GM18519 (cell line): ENCODE measurements at regions not wholly inside any gene's neighbourhood (a gene's known extent, or its start where the extent isn't known, plus 50 kb on each side); places are given as distances from the start of the nearest gene placed in this dataset.

Experiments used
- ATAC-seq: cut with Tn5 transposase; IDR thresholded peaks from one replicate; pipeline ENCODE4 v1.9.1; 2021; ENCODE audit warnings: mild to moderate bottlenecking, moderate library complexity; ENCODE audit not compliant: unreplicated experiment, low FRiP score

GRCh38 chr4:35643661-35644060 is 600.7 kb downstream of the ARAP2 start:
- no peak for ATAC-seq

GRCh38 chr4:35644591-35644990 is 599.7 kb downstream of the ARAP2 start:
- ATAC-seq, result no peak

- ATAC-seq, result no peak
Measured at GRCh38 chr4:35649011-35649410, 595.3 kb downstream of the ARAP2 start.

GRCh38 chr4:35649778-35650177 is 594.5 kb downstream of the ARAP2 start:
- no peak for ATAC-seq

DNA sequence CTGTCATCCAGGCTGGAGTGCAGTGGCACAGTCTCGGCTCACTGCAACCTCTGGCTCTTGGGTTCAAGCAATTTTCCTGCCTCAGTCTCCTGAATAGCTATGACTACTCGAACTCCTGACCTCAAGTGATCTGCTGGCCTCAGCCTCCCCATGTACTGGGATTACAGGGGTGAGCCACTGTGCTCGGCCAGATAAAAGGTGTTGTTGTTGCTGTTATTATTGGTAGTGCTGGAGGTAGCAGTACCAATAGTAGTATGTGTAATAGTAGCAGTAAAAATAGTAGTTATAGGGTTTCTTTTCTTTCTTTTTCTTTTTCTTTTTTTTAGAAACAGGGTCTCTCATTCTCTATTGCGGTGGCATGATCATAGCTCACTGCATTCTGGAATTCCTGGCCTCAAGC is 592.1 kb downstream of the ARAP2 start:
- no peak for ATAC-seq

DNA sequence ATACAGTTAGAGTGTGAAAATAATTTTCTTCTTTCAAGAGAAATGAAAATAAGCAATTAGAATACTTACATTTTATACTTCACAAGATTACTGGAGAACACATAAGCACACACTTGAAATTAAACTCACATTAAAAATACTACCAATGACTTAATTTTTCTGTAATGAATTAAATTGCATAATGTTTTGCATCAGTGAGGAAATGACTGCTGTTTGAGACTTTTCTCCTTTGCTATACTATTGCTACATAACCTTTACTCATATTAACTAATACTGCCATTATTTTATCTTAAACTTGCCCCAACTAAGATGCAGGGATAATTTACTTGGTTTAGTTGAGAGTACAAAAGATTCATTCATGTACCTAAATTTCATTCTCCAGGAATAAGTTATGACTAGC is 590.9 kb downstream of the ARAP2 start:
- ATAC-seq, result no peak

DNA sequence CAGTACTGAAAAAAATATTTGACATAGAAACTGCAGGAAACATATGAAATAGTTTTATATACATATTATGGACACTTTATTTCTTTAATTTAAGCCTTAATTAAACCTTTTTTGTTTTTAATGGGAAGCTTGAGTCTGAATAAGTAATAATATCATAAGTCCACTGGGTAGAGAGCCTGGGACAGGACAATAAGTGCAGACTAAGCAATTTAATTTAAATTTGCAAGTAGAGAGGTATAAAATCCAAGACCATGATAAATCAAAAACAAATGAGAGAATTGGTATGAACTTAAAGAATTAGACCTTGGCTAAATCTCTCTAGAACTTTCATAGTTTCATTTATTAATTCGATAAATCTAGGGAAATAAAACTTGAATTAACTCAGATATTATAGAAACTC is 571.2 kb downstream of the ARAP2 start:
- ATAC-seq, result no peak

GRCh38 chr4:35684755-35685154 is 559.6 kb downstream of the ARAP2 start:
- ATAC-seq, result no peak

DNA sequence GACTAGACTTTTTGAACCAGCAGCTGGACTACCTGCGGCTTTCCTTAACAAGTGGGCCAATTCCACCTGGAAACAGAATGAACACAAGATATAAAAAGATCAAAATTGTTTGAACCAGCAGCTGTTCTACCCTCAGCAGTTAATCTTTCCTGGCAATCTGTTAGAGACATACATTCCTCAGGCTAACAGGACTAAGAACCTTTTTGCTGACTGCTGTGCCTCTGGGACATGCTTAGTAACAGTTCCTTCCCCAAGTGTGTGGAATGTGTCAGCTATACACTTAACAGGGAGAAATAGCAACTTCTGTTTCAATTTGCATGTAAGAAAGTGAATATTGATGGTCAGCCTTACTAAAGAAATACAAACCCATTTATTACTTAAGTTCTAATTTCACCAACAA is 554.4 kb downstream of the ARAP2 start:
- no peak for ATAC-seq

- ATAC-seq, result no peak
Measured at GRCh38 chr4:35690271-35690670, 554.0 kb downstream of the ARAP2 start.

- ATAC-seq, result no peak
Measured at GRCh38 chr4:35695003-35695402, 549.3 kb downstream of the ARAP2 start.

DNA sequence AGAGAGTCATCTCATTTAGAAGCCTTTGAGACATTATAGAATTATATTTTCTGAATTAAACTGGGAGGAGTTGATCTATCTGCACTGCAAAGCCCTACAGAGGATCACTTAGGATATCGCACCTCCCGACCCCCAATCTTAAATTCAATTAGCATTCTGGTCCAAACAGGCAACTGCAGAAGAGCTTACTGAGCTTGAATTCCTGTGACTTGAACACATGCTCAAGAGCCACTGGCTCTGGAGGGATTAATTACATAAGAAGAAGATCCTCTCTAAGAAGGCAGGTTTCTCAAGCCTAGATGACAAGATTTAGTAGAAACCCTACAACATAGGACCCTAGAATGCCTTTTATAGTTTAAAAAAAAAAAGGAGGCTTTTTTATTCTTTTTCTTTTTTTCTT is 548.9 kb downstream of the ARAP2 start:
- no peak for ATAC-seq

GRCh38 chr4:35697210-35697736 is 547.0 kb downstream of the ARAP2 start:
- no peak for ATAC-seq

GRCh38 chr4:35700663-35701062 is 543.7 kb downstream of the ARAP2 start:
- no peak for ATAC-seq

DNA sequence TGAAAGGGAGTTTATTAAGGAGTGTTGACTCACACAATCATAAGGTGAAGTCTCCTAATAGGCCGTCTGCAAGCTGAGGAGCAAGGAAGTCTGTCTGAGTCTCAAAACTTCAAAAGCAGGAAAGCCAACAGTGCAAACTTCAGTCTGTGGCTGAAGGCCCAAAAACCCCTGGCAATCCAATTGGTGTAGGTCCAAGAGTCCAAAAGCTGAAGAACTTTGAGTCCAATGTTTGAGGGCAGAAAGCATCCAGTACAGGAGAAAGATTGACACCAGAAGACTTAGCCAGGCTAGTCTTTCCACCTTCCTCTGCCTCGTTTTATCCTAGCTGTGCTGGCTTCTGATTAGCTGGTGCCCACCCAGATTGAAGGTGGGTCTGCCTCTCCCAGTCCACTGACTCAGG is 535.2 kb downstream of the ARAP2 start:
- ATAC-seq, result no peak

- ATAC-seq, result no peak
Measured at GRCh38 chr4:35710343-35710742, 534.0 kb downstream of the ARAP2 start.

DNA sequence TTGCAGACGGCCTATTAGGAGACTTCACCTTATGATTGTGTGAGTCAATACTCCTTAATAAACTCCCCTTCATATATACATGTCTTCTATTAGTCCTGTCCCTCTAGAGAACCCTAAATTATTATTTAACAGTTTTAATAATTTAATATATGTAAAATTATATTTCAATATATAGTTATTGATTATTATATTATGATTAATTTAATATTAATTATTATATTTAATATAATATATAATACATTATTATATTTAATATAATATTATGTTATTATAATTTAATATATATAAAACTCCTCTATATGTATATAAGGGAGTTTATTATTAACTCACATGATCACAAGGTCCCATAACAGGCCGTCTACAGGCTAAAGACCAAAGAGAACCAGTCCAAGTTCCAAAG is 533.2 kb downstream of the ARAP2 start:
- no peak for ATAC-seq

GRCh38 chr4:35723973-35724372 is 520.3 kb downstream of the ARAP2 start:
- ATAC-seq, result no peak

GRCh38 chr4:35725131-35725530 is 519.2 kb downstream of the ARAP2 start:
- ATAC-seq, result no peak

GRCh38 chr4:35730414-35730813 is 513.9 kb downstream of the ARAP2 start:
- no peak for ATAC-seq

- no peak for ATAC-seq
Measured at GRCh38 chr4:35734381-35735098, 509.8 kb downstream of the ARAP2 start.

DNA sequence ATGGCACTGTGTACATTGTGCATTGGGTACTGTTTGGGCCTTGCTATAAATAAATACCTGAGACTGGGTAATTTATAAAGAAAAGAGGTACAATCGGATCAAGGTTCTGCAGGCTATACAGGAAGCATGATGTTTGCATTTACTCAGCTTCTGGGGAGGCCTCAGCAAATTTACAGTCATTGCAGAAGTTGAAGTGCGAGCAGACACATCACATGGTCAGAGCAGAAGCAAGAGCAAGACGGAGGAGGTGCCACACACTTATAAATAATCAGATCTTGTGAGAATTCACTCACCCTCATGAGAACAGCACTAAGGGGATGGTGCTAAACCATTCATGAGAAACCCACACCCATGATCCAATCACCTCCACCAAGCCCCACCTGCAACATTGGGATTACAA is 505.0 kb downstream of the ARAP2 start:
- ATAC-seq, result no peak

- no peak for ATAC-seq
Measured at GRCh38 chr4:35754047-35754446, 490.3 kb downstream of the ARAP2 start.
